K562 (cell line): ENCODE measurements at regions not wholly inside any gene's neighbourhood (a gene's known extent, or its start where the extent isn't known, plus 50 kb on each side); places are given as distances from the start of the nearest gene placed in this dataset.

ENCODE experiments used
- ARNT ChIP-seq, 2 experiments: fragments of 450-650 bp; IDR thresholded peaks; 2 replicates each; pipeline ENCODE4 v1.6.1; 2016; ENCODE audit warnings: mild to moderate bottlenecking in 1 of 2
- BRD9 ChIP-seq: fragments of 450-650 bp; IDR thresholded peaks from 2 replicates; pipeline ENCODE4 v1.6.1; 2018; ENCODE audit warnings: low read depth; ENCODE audit not compliant: partially characterized antibody
- CLOCK ChIP-seq: fragments of 250-450 bp; sonication (Bioruptor Pico); IDR thresholded peaks from 2 replicates; pipeline ENCODE4 v1.4.0; 2020; ENCODE audit warnings: mild to moderate bottlenecking, moderate library complexity, borderline replicate concordance
- DIDO1 ChIP-seq: fragments of 450-650 bp; IDR thresholded peaks from 2 replicates; pipeline ENCODE4 v1.6.1; 2016; ENCODE audit warnings: low read depth, missing biosample characterization, missing genetic modification characterization
- DLX4 ChIP-seq: fragments of 250-450 bp; sonication (Bioruptor Pico); IDR thresholded peaks from 2 replicates; pipeline ENCODE4 v1.6.1; 2021; ENCODE audit warnings: mild to moderate bottlenecking
- EZH2 ChIP-seq: IDR thresholded peaks from 2 replicates; pipeline ENCODE4 v1.6.1; 2012; ENCODE audit warnings: low read depth, mild to moderate bottlenecking, inconsistent platforms, low read length, borderline replicate concordance
- HMG20B ChIP-seq: fragments of 250-450 bp; sonication (Bioruptor Pico); IDR thresholded peaks from 2 replicates; pipeline ENCODE4 v1.5.0; 2021; ENCODE audit warnings: mild to moderate bottlenecking
- HNRNPL ChIP-seq: fragments of 200-400 bp; formaldehyde crosslinking; IDR thresholded peaks from 2 replicates; pipeline ENCODE4 v1.6.1; 2017; ENCODE audit warnings: low read depth, mild to moderate bottlenecking, low read length
- L3MBTL2 ChIP-seq: fragments of 450-650 bp; IDR thresholded peaks from 2 replicates; pipeline ENCODE4 v1.6.1; 2016; ENCODE audit warnings: mild to moderate bottlenecking, moderate library complexity
- MED1 ChIP-seq: sonication (generic); formaldehyde crosslinking; IDR thresholded peaks from 2 replicates; pipeline ENCODE4 v1.8.1; 2023; ENCODE audit warnings: missing genetic modification reagents, borderline replicate concordance
- NFXL1 ChIP-seq: fragments of 450-650 bp; formaldehyde crosslinking; IDR thresholded peaks from 2 replicates; pipeline ENCODE4 v1.4.0; 2021; ENCODE audit warnings: mild to moderate bottlenecking
- NKRF ChIP-seq: fragments of 450-650 bp; IDR thresholded peaks from 2 replicates; pipeline ENCODE4 v1.6.1; 2016; ENCODE audit warnings: borderline replicate concordance
- NR2F6 ChIP-seq: fragments of 450-650 bp; formaldehyde crosslinking; IDR thresholded peaks from 2 replicates; pipeline ENCODE4 v1.4.0; 2020; ENCODE audit warnings: mild to moderate bottlenecking
- POLR2AphosphoS2 ChIP-seq: IDR thresholded peaks from 2 replicates; pipeline ENCODE4 v1.6.1; 2012; ENCODE audit warnings: low read length, improper control_type of control experiment
- SNIP1 ChIP-seq: fragments of 450-650 bp; IDR thresholded peaks from 2 replicates; pipeline ENCODE4 v1.7.1; 2017; ENCODE audit warnings: low read depth, mild to moderate bottlenecking
- TCFL5 ChIP-seq: fragments of 250-450 bp; sonication (Bioruptor Pico); conservative IDR thresholded peaks from 2 replicates; pipeline ENCODE4 v1.6.1; 2021; ENCODE audit warnings: mild to moderate bottlenecking, moderate library complexity, matching md5 sums
- ZBED1 ChIP-seq: IDR thresholded peaks from 2 replicates; pipeline ENCODE4 v1.6.1; 2014
- ZBTB34 ChIP-seq: fragments of 250-450 bp; sonication (Bioruptor Pico); IDR thresholded peaks from 2 replicates; pipeline ENCODE4 v1.8.0; 2021; ENCODE audit warnings: mild to moderate bottlenecking, moderate library complexity
- ZC3H11A ChIP-seq: IDR thresholded peaks from 2 replicates; pipeline ENCODE4 v1.6.1; 2012; ENCODE audit warnings: low read depth, low read length, improper control_type of control experiment
- ZNF184 ChIP-seq: sonication (generic); formaldehyde crosslinking; IDR thresholded peaks from 2 replicates; pipeline ENCODE4 v1.5.0; 2020; ENCODE audit warnings: missing genetic modification reagents
- ZNF232 ChIP-seq: sonication (generic); formaldehyde crosslinking; IDR thresholded peaks from 2 replicates; pipeline ENCODE4 v1.8.0; 2022; ENCODE audit warnings: mild to moderate bottlenecking, missing genetic modification reagents
- ZNF586 ChIP-seq: fragments of 450-650 bp; formaldehyde crosslinking; conservative IDR thresholded peaks from 2 replicates; pipeline ENCODE4 v1.4.0; 2020; ENCODE audit warnings: mild to moderate bottlenecking, moderate library complexity
- TF ChIP-seq, protein P1 (sequence below): fragments of 450-650 bp; conservative IDR thresholded peaks from 2 replicates; pipeline ENCODE4 v1.6.1; 2016; ENCODE audit warnings: missing genetic modification characterization, low read depth, mild to moderate bottlenecking, control low read depth, missing compliant biosample characterization

DNA sequence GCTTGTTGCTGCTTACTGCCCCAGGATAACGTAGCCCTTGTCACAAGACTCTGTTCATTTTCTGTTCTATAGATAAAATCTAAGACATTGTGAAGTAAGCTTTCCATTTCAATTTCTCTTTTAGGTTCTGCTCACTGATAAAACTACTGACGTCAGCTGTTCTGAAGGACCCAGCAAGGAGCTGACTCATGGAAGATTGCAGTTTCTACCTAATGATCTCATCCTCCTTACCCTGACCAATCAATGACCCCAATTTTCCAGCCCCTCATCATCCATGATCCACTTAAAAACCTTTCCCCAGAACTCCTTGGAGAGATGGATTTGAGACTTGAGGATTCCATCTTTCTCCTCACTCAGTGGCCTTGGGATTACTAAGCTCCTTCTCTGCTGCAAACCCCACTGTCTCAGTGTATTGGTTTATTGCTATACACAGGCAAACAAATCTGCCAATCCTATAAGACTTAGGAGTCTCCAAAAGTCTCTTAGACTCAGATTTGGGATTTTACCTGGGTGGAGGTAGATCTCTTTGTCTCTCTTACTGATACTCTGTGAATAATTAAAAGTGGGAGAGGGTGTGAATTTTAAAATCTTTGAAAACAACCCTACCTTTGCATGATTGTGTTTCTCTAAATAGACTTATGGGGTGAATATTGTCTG, 109.2 kb upstream of the TRIM24 start (continued):
- TF ChIP-seq ZNF586 (CRISPR knock-in tag) (no peak), POLR2AphosphoS2 (no peak), NFXL1 (CRISPR knock-in tag) (no peak), ZC3H11A (no peak), BRD9 (peak; percentile 75), CLOCK (CRISPR knock-in tag) (no peak; the same call in 1 of the 2 replicates), NKRF (no peak), ZBTB34 (CRISPR knock-in tag) (no peak), MED1 (CRISPR knock-in tag) (no peak), ZNF184 (CRISPR knock-in tag) (no peak), NR2F6 (0 out of 2 replicates have a peak, but pooled peaks have one; percentile 70), HMG20B (CRISPR knock-in tag) (no peak), HNRNPL (no peak), ZNF232 (CRISPR knock-in tag) (no peak), DLX4 (CRISPR knock-in tag) (no peak), ARNT (IDR thresholded peaks at IDR 0.05) (peak; percentile 32 to 76; a peak in 2 of 4 replicates), TCFL5 (CRISPR knock-in tag) (no peak), EZH2 (no peak), ZBED1 (no peak), L3MBTL2 (no peak), SNIP1 (no peak), DIDO1 (tag) (peak; percentile 22; the same call in 1 of the 2 replicates)
- TF ChIP-seq, protein P1, sequence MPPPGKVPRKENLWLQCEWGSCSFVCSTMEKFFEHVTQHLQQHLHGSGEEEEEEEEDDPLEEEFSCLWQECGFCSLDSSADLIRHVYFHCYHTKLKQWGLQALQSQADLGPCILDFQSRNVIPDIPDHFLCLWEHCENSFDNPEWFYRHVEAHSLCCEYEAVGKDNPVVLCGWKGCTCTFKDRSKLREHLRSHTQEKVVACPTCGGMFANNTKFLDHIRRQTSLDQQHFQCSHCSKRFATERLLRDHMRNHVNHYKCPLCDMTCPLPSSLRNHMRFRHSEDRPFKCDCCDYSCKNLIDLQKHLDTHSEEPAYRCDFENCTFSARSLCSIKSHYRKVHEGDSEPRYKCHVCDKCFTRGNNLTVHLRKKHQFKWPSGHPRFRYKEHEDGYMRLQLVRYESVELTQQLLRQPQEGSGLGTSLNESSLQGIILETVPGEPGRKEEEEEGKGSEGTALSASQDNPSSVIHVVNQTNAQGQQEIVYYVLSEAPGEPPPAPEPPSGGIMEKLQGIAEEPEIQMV (tag) = peak; percentile 73
